ENCODE measurements at regions not wholly inside any gene's neighbourhood (a gene's known extent, or its start where the extent isn't known, plus 50 kb on each side); places are given as distances from the start of the nearest gene placed in this dataset.

- TF ChIP-seq TEAD4 (IDR thresholded peaks at IDR 0.05) = peak; percentile 39; the same call in 1 of the 2 replicates
- TF ChIP-seq RAD21 (IDR thresholded peaks at IDR 0.05; ENCODE audit: low read depth) = no peak
Measured at GRCh38 chr7:149690688-149691446, 82.5 kb downstream of the ZNF467 start.

GRCh38 chr7:149689291-149689721, 84.1 kb downstream of the ZNF467 start:
- TF ChIP-seq FOXM1 (IDR thresholded peaks at IDR 0.05; ENCODE audit: borderline replicate concordance, low read depth) = no peak
- no peak for TF ChIP-seq NFIC (IDR thresholded peaks at IDR 0.05)
- TF ChIP-seq RAD21 (IDR thresholded peaks at IDR 0.05; ENCODE audit: low read depth) = no peak
- no peak for TF ChIP-seq YY1 (IDR thresholded peaks at IDR 0.05; ENCODE audit: low read depth)
- no peak for TF ChIP-seq EP300 (IDR thresholded peaks at IDR 0.05; ENCODE audit: borderline replicate concordance)
- TF ChIP-seq CREB1 (IDR thresholded peaks at IDR 0.05; ENCODE audit: low read depth) = no peak
- TF ChIP-seq TAF1 (IDR thresholded peaks at IDR 0.05; ENCODE audit: low read depth) = no peak
- TF ChIP-seq TEAD4 (IDR thresholded peaks at IDR 0.05) = no peak
- TF ChIP-seq ZBTB7A (IDR thresholded peaks at IDR 0.05; ENCODE audit: low read depth) = no peak
- TF ChIP-seq CEBPB (IDR thresholded peaks at IDR 0.05) = no peak
- TF ChIP-seq, protein P1, sequence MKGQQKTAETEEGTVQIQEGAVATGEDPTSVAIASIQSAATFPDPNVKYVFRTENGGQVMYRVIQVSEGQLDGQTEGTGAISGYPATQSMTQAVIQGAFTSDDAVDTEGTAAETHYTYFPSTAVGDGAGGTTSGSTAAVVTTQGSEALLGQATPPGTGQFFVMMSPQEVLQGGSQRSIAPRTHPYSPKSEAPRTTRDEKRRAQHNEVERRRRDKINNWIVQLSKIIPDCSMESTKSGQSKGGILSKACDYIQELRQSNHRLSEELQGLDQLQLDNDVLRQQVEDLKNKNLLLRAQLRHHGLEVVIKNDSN (IDR thresholded peaks at IDR 0.05) = no peak
- TF ChIP-seq, protein P2, sequence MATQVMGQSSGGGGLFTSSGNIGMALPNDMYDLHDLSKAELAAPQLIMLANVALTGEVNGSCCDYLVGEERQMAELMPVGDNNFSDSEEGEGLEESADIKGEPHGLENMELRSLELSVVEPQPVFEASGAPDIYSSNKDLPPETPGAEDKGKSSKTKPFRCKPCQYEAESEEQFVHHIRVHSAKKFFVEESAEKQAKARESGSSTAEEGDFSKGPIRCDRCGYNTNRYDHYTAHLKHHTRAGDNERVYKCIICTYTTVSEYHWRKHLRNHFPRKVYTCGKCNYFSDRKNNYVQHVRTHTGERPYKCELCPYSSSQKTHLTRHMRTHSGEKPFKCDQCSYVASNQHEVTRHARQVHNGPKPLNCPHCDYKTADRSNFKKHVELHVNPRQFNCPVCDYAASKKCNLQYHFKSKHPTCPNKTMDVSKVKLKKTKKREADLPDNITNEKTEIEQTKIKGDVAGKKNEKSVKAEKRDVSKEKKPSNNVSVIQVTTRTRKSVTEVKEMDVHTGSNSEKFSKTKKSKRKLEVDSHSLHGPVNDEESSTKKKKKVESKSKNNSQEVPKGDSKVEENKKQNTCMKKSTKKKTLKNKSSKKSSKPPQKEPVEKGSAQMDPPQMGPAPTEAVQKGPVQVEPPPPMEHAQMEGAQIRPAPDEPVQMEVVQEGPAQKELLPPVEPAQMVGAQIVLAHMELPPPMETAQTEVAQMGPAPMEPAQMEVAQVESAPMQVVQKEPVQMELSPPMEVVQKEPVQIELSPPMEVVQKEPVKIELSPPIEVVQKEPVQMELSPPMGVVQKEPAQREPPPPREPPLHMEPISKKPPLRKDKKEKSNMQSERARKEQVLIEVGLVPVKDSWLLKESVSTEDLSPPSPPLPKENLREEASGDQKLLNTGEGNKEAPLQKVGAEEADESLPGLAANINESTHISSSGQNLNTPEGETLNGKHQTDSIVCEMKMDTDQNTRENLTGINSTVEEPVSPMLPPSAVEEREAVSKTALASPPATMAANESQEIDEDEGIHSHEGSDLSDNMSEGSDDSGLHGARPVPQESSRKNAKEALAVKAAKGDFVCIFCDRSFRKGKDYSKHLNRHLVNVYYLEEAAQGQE (IDR thresholded peaks at IDR 0.05; ENCODE audit: low read depth) = no peak
- TF ChIP-seq TCF12 (IDR thresholded peaks at IDR 0.05; ENCODE audit: low read depth) = no peak
- TF ChIP-seq EGR1 (IDR thresholded peaks at IDR 0.05) = no peak
- TF ChIP-seq MAX (IDR thresholded peaks at IDR 0.05) = no peak

DNA sequence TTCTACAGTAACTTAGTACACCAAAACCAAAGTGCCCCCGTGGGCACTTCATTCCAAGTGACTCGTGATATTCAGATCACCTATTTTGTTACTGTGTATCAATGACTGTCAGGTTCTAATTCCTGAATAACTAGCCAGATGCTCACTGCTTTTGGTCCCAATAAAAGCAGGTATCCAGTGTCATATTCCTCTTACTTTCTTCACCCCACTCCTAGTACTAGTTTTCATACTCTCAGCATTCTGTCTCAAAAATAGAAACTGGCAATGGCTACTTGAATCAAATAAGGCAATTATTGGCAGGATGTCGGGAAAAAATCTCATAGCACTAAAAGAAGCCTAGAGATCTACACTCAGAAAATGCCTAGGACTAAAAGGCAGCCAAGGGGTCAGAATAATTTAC, 84.6 kb downstream of the ZNF467 start:
- TF ChIP-seq RAD21 (IDR thresholded peaks at IDR 0.05; ENCODE audit: low read depth) (no peak), CEBPB (IDR thresholded peaks at IDR 0.05) (no peak), EP300 (IDR thresholded peaks at IDR 0.05; ENCODE audit: borderline replicate concordance) (no peak), ZBTB7A (IDR thresholded peaks at IDR 0.05; ENCODE audit: low read depth) (no peak), YY1 (IDR thresholded peaks at IDR 0.05; ENCODE audit: low read depth) (no peak), TEAD4 (IDR thresholded peaks at IDR 0.05) (no peak), MAX (IDR thresholded peaks at IDR 0.05) (no peak), CREB1 (IDR thresholded peaks at IDR 0.05; ENCODE audit: low read depth) (no peak), TAF1 (IDR thresholded peaks at IDR 0.05; ENCODE audit: low read depth) (no peak), EGR1 (IDR thresholded peaks at IDR 0.05) (no peak)
- TF ChIP-seq, protein P2 (IDR thresholded peaks at IDR 0.05; ENCODE audit: low read depth) = no peak

DNA sequence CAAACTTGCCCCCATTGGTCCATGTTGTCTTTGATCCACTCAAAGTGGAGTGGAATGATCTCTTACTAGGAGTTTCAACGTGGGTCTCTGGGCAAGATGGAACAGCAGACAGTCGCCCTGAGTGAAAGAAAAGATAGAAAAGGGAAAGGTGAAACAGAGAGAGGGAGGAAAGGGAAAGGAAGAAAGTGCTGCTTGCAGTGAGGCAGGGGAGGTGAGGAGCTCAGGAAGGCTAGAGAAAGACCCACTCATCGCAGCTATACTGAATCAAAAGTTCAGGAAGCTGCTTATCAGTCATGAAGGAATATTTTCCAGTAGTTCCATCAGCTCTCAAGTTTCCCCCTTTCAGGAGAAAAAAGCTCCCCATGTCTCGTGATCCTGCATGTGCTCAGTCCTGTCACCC, 86.9 kb downstream of the ZNF467 start:
- TF ChIP-seq EGR1 (IDR thresholded peaks at IDR 0.05) (no peak), ZBTB7A (IDR thresholded peaks at IDR 0.05; ENCODE audit: low read depth) (no peak), CREB1 (IDR thresholded peaks at IDR 0.05; ENCODE audit: low read depth) (no peak), TAF1 (IDR thresholded peaks at IDR 0.05; ENCODE audit: low read depth) (no peak), FOXM1 (IDR thresholded peaks at IDR 0.05; ENCODE audit: borderline replicate concordance, low read depth) (no peak), TEAD4 (IDR thresholded peaks at IDR 0.05) (no peak), TCF12 (IDR thresholded peaks at IDR 0.05; ENCODE audit: low read depth) (no peak), RAD21 (IDR thresholded peaks at IDR 0.05; ENCODE audit: low read depth) (no peak), CEBPB (IDR thresholded peaks at IDR 0.05) (no peak), EP300 (IDR thresholded peaks at IDR 0.05; ENCODE audit: borderline replicate concordance) (no peak), YY1 (IDR thresholded peaks at IDR 0.05; ENCODE audit: low read depth) (no peak), MAX (IDR thresholded peaks at IDR 0.05) (no peak), NFIC (IDR thresholded peaks at IDR 0.05) (no peak)
- TF ChIP-seq, protein P2 (IDR thresholded peaks at IDR 0.05; ENCODE audit: low read depth) = no peak
- TF ChIP-seq, protein P1 (IDR thresholded peaks at IDR 0.05) = no peak

Data from Ishikawa (cell line).